GM18867 (cell line): ENCODE measurements at regions not wholly inside any gene's neighbourhood (a gene's known extent, or its start where the extent isn't known, plus 50 kb on each side); places are given as distances from the start of the nearest gene placed in this dataset.

Experiments
- ATAC-seq: cut with Tn5 transposase; IDR thresholded peaks from one replicate; pipeline ENCODE4 v1.9.1; 2021; ENCODE audit warnings: mild to moderate bottlenecking, moderate library complexity; ENCODE audit not compliant: unreplicated experiment

DNA sequence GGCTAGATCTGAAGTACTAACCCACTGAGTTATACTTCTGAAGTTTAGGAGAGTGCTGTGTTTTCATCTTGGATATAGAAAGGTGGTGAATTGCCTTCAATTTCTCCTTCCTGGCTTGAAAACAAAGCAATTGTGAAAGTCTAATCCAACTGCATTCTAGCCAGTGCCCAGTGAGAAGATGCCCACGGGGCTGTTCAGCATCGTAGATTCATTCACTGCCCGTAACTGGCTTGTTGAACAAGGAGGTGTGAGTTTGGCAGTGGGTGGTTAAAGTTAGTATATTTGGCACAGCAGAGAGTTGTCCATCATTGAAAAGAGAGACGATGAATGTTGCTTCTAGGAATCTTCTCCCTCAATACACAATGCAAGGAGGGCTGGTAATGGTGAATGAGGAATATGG is 82.3 kb upstream of the RND3 start:
- ATAC-seq: no peak

DNA sequence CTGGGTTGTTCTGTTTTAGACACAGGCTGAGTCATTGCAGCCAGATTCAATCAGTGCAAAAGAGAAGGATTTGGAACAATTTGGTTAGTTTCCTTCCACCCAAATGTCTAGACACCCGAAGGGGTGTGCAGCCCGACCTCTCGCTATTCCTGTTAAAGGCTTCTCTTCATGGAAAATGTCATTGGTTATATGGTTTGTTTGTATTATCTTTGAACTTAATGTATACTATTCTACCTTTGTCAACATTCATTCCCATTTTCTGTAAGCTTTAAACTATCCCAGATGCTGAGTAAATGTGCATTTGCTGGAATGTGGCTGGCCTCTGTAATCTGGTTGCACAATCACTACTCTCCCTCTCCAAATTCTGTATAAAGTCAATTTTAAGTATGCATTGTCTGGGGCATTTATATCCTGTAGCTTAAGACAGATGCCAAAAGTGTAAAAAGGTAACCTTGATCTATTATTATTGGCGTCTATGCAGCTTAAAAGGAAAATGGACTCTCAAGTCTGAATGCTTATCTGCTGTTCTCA is 80.4 kb upstream of the RND3 start:
- no peak for ATAC-seq

DNA sequence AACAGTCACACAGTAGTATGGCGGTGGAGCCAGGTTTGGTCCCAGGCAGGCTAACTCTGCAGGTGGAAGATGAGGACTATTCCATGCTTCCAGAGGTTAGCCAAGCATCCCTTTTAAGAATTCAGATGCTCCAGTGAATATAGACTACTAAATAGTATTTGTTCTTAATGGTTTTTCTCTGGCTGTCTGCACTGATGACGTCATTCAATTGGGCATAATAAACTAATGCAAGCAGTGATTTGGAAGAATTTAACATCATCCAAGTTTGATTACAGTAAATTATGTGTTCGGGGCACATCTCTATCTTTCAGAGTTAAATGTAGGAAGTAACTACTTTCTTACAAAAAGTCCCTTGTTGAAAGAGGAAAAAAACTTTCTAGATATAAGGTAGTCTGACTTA is 78.8 kb upstream of the RND3 start:
- no peak for ATAC-seq

DNA sequence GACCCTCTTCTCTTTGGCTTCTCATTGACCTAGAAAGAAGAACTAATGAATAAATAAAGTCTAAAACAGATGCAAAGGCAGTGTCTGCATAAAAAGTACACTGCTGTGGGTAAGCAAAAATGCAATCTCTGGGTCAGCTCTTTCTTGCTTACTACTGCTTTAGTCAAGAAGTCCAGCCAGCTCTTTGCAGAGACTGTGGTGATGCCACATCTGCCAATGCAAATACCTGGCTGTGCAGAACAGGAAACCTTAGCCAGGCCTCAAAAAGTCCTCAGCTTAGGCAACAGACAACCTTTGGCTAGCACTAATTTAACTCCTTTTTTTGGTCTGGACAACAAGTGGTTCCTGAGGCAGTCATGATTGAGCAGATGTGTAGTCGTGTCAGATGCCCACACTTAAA is 73.6 kb upstream of the RND3 start:
- ATAC-seq: peak; percentile 80

DNA sequence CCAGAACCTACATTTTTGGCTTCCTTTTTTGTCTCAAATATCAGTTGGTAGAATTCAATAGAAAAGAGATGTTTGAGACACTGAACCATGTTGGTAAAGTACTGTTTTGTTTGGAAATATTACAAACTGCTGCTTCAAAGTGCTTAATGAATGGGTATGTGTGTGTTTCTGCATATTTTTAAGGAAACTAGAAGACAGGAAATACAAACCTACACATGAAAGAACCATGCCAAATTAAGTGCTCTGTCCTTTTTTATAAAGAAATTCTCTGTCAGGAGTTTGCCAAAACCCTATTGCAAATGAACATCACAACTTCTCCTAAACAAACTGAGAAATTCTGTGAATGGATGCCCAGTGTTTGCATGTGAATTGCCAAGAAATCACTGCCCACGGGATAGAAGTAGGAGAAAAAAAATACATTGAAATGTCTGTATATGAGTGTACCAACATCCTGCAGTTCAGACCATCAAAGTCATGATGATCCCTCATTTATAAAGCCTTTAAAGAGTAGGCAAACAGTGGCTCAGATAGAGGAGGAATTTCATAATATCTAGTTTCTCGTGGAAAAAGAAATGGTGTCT is 69.6 kb upstream of the RND3 start:
- no peak for ATAC-seq

DNA sequence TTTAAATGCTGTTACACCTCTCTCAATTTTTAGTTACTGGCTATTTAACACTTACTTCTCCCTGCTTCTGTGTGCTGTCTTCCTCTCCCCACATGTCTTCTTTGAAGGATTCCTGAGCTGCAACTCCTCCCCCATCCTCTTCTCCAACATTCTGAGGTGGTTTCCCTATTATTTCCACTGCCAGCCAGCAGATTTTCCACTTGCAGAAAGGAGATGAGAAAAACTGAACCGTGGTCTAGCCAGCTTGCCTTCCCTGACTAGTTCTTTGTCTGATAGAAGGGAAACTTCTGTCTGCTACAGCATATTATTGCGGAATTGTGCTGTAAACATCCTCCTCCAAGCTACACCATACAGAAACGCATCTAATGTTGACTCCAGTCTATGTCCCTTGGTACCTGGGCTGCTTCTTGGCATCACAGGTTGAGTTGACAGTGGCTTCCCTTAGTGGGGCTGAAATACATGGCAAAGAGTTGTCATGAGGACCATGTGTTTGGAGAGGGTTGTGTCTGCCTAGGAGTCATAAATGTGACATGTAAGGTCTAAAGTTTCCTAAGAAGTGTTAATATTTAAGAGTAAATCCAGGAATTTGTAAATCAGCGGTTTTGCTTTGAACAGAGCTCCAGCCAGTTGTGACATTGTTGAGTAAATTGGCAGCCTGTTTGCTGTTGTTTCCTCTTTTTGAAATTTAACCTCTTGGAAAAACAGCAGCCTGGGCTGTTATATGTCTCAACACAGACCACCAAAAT is 68.3 kb upstream of the RND3 start:
- no peak for ATAC-seq

DNA sequence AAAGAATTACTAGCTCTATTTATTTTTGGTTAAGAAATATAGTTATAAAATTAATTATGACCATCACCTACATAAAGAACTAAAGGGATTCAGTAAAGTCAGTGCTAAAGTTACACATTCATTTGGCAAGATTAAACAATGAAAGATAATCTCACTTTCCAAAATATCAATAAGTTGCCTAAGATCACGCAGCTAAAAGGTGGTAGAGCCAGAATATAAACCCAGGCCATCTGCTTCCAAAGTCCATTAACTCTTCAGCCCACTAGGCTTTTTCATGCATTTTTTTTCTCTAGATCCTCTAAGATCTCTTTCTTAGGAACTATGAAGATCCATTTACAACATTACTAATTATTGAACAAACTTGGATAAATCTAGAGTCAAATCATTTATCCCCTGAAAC is 66.6 kb upstream of the RND3 start:
- ATAC-seq: no peak

DNA sequence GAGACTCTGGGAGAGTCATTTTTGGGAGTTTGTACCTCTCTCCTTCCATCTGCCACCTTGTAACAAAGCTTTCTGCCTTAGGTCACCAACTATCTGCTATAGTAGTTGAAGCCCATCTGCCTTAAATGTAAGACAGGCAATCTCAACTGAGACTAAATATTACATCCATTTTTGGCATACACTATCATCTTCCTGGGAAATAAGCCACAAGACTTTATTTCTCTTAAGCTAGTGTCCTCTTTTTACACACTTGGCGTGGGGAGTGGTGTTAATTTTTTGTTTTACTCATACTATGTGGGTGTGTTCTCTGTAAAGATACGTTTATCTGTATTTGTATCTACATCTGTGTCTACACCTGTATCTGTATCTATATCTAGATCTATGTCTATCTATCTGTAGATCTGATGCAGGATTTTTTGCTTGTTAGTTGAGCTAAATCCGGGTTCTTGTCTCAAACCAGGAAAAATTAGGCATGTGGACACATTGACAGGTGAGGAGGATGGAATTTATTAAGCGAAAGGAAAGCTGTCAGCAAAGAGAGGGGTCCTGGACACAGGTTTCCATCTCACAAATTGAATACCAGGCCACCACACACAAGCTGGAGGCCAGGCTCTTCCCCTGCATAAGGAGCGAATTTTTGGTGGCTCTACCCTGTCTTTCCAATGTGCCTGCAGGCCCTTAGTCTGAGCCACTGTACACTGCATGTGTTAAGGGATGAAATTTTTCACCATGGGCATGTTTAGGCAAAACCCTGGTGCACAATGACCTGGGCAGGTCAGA is 64.8 kb upstream of the RND3 start:
- ATAC-seq: no peak

DNA sequence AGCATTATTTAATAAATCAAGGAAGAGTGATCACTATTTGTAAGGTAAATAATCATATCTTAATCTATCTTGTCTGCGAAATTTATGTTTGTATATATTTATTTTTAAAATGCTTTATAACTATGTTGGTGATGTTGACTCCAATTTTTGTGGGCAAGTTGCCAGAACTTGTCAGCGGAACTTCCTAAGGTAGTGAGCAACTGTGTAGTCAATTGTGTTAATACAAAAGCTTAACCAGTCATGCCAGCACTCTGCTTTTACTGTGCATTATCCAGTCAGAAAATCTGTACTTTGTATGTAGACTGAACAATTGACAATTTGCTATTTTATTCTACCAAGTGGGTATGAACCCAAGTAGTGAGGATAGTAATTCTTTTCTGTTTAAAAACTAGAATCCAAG is 61.9 kb upstream of the RND3 start:
- no peak for ATAC-seq

DNA sequence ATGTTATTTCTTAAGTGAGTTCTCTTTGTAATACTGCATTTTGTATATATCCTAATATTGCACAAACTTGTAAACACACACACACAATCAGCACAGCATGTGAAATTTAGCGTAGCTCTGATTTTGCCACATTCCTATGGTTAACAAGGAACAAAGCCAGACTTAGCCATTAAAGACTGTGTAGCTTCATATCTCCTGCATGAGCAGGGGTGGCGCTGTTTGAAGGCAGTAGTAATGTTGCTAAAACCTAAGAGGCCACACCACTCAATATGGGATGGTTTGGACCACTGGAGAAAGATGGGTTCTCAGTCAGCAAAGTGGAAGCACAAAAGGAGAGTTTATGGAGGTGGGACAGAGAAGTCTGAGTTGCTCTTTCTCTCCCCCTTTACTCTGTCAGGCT is 61.1 kb upstream of the RND3 start:
- peak; percentile 64 for ATAC-seq

DNA sequence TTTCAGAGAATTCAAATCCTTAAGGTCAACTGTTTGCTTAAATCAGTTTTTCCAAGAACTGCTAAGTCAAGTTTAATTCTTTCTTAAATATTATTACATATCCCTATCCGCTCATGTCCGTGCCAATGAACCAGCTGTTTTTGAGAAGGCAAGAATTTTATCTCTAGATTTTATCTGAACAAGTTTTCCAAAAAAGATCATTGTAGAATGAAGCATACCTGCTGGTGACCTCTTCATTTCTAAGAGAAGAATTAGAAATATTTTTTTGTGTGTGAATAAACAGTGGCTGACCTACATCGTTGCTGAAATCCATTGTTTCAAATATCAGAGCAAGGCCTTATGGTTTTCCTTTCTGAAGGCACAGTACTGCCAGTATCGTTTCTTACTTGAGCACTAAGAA is 58.4 kb upstream of the RND3 start:
- no peak for ATAC-seq

DNA sequence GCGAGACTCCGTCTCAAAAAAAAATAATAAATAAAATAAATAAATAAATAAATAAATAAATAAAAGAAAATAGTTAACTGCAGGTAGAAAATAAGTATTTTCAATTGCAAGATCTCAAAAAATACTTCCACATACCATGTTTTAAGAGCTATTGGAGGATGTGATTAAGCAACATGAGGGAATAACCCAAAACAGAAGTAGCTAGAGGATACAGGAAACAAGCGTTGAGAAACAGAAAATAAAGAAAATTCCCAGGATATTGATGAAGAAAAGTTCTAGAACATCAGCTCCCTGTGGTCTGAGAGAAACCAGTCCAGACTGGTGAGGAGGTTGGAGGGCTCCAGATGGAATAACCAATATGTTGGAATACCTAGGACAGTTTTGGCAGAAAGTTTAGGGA is 57.3 kb upstream of the RND3 start:
- ATAC-seq: no peak

DNA sequence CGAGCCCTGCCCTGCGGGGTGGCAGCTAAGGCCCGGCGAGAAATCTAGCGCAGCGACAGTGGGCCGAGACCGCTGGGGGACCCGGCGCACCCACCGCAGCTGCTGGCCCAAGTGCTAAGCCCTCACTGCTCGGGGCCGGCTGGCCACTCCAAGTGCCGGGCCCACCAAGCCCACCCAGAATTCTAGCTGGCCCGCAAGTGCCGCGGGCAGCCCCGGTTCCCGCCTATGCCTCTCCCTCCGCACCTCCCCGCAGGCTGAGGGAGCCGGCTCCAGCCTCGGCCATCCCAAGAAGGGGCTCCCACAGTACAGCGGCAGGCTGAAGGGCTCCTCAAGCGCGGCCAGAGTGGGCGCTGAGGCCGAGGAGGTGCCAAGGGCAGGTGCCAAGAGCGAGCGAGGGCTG is 55.2 kb upstream of the RND3 start:
- ATAC-seq: no peak

DNA sequence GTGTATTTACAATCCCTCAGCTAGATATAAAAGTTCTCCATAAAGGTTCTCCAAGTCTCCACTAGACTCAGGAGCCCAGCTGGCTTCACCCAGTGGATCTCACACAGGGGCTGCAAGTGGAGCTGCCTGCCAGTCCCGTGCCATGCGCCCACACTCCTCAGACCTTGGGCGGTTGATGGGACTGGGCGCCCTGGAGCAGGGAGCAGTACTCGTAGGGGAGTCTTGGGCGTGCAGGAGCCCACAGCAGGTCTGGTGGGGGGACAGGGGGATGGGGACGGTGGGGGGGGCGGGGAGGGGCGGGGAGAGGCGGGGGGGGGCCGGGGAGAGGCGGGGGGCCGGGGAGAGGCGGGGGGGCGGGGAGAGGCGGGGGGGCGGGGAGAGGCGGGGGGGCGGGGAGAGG is 54.7 kb upstream of the RND3 start:
- no peak for ATAC-seq

DNA sequence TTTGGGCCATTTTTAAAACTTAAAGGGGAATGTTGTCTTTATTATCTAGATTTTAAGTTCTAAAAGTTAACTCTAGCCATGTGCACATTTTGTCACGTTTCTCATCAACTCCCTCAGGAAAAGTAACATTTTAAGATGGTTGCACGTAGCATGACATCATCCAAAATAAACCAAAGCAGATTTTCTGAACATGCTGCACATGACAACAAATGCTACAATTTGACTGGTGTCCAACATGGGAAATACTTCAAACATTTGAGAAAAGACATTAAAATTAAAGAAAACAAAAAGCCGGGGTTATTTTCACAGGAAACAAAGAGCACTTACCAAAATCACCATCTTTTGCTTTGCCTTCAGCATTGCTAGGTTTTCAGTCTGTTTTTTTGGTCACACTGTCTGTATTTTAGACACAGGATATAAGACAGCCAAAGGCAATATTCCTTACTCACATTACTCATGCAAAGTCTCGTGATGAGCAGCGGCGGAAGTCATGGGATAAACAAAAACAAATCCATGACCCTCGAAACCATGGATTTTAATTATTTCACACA is 51.3 kb upstream of the RND3 start:
- ATAC-seq: no peak
